ENCODE measurements at regions not wholly inside any gene's neighbourhood (a gene's known extent, or its start where the extent isn't known, plus 50 kb on each side); places are given as distances from the start of the nearest gene placed in this dataset.

- TF ChIP-seq, protein P1, sequence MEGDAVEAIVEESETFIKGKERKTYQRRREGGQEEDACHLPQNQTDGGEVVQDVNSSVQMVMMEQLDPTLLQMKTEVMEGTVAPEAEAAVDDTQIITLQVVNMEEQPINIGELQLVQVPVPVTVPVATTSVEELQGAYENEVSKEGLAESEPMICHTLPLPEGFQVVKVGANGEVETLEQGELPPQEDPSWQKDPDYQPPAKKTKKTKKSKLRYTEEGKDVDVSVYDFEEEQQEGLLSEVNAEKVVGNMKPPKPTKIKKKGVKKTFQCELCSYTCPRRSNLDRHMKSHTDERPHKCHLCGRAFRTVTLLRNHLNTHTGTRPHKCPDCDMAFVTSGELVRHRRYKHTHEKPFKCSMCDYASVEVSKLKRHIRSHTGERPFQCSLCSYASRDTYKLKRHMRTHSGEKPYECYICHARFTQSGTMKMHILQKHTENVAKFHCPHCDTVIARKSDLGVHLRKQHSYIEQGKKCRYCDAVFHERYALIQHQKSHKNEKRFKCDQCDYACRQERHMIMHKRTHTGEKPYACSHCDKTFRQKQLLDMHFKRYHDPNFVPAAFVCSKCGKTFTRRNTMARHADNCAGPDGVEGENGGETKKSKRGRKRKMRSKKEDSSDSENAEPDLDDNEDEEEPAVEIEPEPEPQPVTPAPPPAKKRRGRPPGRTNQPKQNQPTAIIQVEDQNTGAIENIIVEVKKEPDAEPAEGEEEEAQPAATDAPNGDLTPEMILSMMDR (IDR thresholded peaks at IDR 0.05), result no peak
- TF ChIP-seq POLR2A (IDR thresholded peaks at IDR 0.05) (no peak), POLR2AphosphoS5 (IDR thresholded peaks at IDR 0.05) (no peak)
These were observed 108.4 kb upstream of the OTOS start for GRCh38 chr2:240248721-240249422.
